IMR-90 (cell line): ENCODE measurements at regions not wholly inside any gene's neighbourhood (a gene's known extent, or its start where the extent isn't known, plus 50 kb on each side); places are given as distances from the start of the nearest gene placed in this dataset.

Experiments used
- ATAC-seq: fragments of 200-7000 bp; cut with Tn5 transposase; 2 replicates; pipeline ENCODE4 v1.9.1; 2020; ENCODE audit warnings: low read depth, mild to moderate bottlenecking, moderate library complexity
- BruUV-seq: library from RNA; stranded (reverse); fragments of 400-500 nt; replicated peaks from 2 replicates; lab custom pipeline; 2021; lab: Mats Ljungman, UMichigan
- CTCF ChIA-PET: fragments of 300-600 bp; formaldehyde crosslinking; extraction: SDS; loops from one replicate; lab custom pipeline; 2021; ENCODE audit warnings: antibody characterized with exemption; lab: Yijun Ruan, JAX
- POLR2A ChIA-PET: fragments of 300-600 bp; sonication (Branson Sonifier 250); formaldehyde crosslinking; loops from one replicate; lab custom pipeline; 2022; ENCODE audit warnings: antibody characterized with exemption; ENCODE audit not compliant: unreplicated experiment; lab: Charles Lee
- DNase-seq: peaks from one replicate; pipeline ENCODE4 v3.0.0; 2013
- H2AFZ ChIP-seq: replicated peaks from 2 replicates; pipeline ENCODE3; 2013; ENCODE audit warnings: low read length, mild to moderate bottlenecking; ENCODE audit not compliant: poor library complexity
- H2AK5ac ChIP-seq: 2 replicates; pipeline ENCODE4 v1.6.1; 2013; ENCODE audit warnings: low read depth, low read length, inconsistent platforms
- H2AK9ac ChIP-seq: replicated peaks from 2 replicates; pipeline ENCODE3; 2013; ENCODE audit warnings: mild to moderate bottlenecking, low read depth, low read length, moderate library complexity; ENCODE audit not compliant: poor library complexity
- H2BK120ac ChIP-seq: 2 replicates; pipeline ENCODE4 v1.6.1; 2013; ENCODE audit warnings: low read depth, low read length, inconsistent platforms
- H2BK15ac ChIP-seq: 3 replicates; pipeline ENCODE4 v1.6.1; 2013; ENCODE audit warnings: low read depth, low read length, inconsistent platforms
- H2BK20ac ChIP-seq: 2 replicates; pipeline ENCODE4 v1.6.1; 2013; ENCODE audit warnings: low read depth, mild to moderate bottlenecking, inconsistent platforms, low read length, moderate library complexity
- H2BK5ac ChIP-seq: 2 replicates; pipeline ENCODE4 v1.6.1; 2013; ENCODE audit warnings: mild to moderate bottlenecking, low read depth, low read length, inconsistent platforms; ENCODE audit not compliant: poor library complexity, severe bottlenecking
- H3K14ac ChIP-seq: replicated peaks from 2 replicates; pipeline ENCODE4 v1.6.1; 2013; ENCODE audit warnings: low read depth, low read length, inconsistent platforms
- H3K18ac ChIP-seq: 2 replicates; pipeline ENCODE4 v1.6.1; 2013; ENCODE audit warnings: low read depth, low read length, control low read depth
- H3K23ac ChIP-seq: 2 replicates; pipeline ENCODE4 v1.6.1; 2013; ENCODE audit warnings: low read depth, low read length, inconsistent platforms
- H3K27ac ChIP-seq: 2 replicates; pipeline ENCODE4 v1.5.1; 2013; ENCODE audit warnings: mild to moderate bottlenecking, control low read depth, low read length; ENCODE audit not compliant: insufficient read depth
- H3K27me3 ChIP-seq: 2 replicates; pipeline ENCODE4 v1.6.1; 2013; ENCODE audit warnings: low read length; ENCODE audit not compliant: control insufficient read depth, insufficient read depth
- H3K36me3 ChIP-seq: 2 replicates; pipeline ENCODE4 v1.6.1; 2013; ENCODE audit warnings: low read length, mixed read lengths; ENCODE audit not compliant: control insufficient read depth, insufficient read depth
- H3K4ac ChIP-seq: 2 replicates; pipeline ENCODE4 v1.6.1; 2013; ENCODE audit warnings: low read depth, low read length, inconsistent platforms
- H3K4me1 ChIP-seq: 2 replicates; pipeline ENCODE4 v1.6.1; 2013; ENCODE audit warnings: low read length, mixed read lengths; ENCODE audit not compliant: control insufficient read depth, insufficient read depth
- H3K4me2 ChIP-seq: 2 replicates; pipeline ENCODE4 v1.6.1; 2013; ENCODE audit warnings: low read depth, mild to moderate bottlenecking, control low read depth, low read length, moderate library complexity
- H3K4me3 ChIP-seq: 2 replicates; pipeline ENCODE4 v1.5.1; 2013; ENCODE audit warnings: low read depth, mild to moderate bottlenecking, control low read depth, low read length, moderate library complexity; ENCODE audit not compliant: insufficient read depth
- H3K56ac ChIP-seq: 2 replicates; pipeline ENCODE4 v1.6.1; 2013; ENCODE audit warnings: low read length, inconsistent platforms; ENCODE audit not compliant: insufficient read depth; ENCODE audit errors: extremely low read depth
- H3K79me1 ChIP-seq, 2 experiments: 2 replicates each; pipeline ENCODE4 v1.6.1; 2013; ENCODE audit warnings: low read length in 2 of 2, inconsistent platforms in 1 of 2, low read depth in 1 of 2
- H3K9ac ChIP-seq: 2 replicates; pipeline ENCODE4 v1.6.1; 2013; ENCODE audit warnings: low read depth, low read length, control low read depth
- H3K9me1 ChIP-seq: 2 replicates; pipeline ENCODE4 v1.6.1; 2013; ENCODE audit warnings: low read length, inconsistent platforms; ENCODE audit not compliant: insufficient read depth
- H3K9me3 ChIP-seq: 2 replicates; pipeline ENCODE4 v1.6.1; 2013; ENCODE audit warnings: low read length; ENCODE audit not compliant: control insufficient read depth, insufficient read depth
- H4K20me1 ChIP-seq: 2 replicates; pipeline ENCODE4 v1.6.1; 2013; ENCODE audit warnings: low read length, inconsistent platforms; ENCODE audit not compliant: insufficient read depth
- H4K5ac ChIP-seq: 2 replicates; pipeline ENCODE4 v1.6.1; 2013; ENCODE audit warnings: mild to moderate bottlenecking, low read depth, low read length, control low read depth
- H4K8ac ChIP-seq, 2 experiments: 2 replicates each; pipeline ENCODE4 v1.6.1; 2013; ENCODE audit warnings: low read depth in 2 of 2, low read length in 2 of 2, control low read depth in 1 of 2, inconsistent platforms in 1 of 2
- H4K91ac ChIP-seq: 2 replicates; pipeline ENCODE4 v1.6.1; 2013; ENCODE audit warnings: low read depth, low read length, inconsistent platforms; ENCODE audit not compliant: insufficient read depth
- BHLHE40 ChIP-seq: fragments of 150-350 bp; IDR thresholded peaks from 2 replicates; pipeline ENCODE4 v1.6.1; 2016; ENCODE audit warnings: mild to moderate bottlenecking, low read depth, low read length
- CHD1 ChIP-seq: IDR thresholded peaks from 2 replicates; pipeline ENCODE4 v1.6.1; 2012; ENCODE audit warnings: low read depth, low read length, improper control_type of control experiment
- ELK1 ChIP-seq: fragments of 150-350 bp; IDR thresholded peaks from 2 replicates; pipeline ENCODE4 v1.6.1; 2016; ENCODE audit warnings: low read depth, mild to moderate bottlenecking, low read length, moderate library complexity, borderline replicate concordance
- FOS ChIP-seq: fragments of 150-350 bp; IDR thresholded peaks from 2 replicates; pipeline ENCODE4 v1.6.1; 2016; ENCODE audit warnings: low read depth, low read length
- MAZ ChIP-seq: IDR thresholded peaks from 2 replicates; pipeline ENCODE4 v1.6.1; 2012; ENCODE audit warnings: low read depth, mild to moderate bottlenecking, low read length, improper control_type of control experiment, moderate library complexity, borderline replicate concordance
- NFE2L2 ChIP-seq: fragments of 150-350 bp; IDR thresholded peaks from 2 replicates; pipeline ENCODE4 v1.6.1; 2016; ENCODE audit warnings: low read depth, mild to moderate bottlenecking, low read length
- RAD21 ChIP-seq: IDR thresholded peaks from 2 replicates; pipeline ENCODE4 v1.6.1; 2012; ENCODE audit warnings: low read length, improper control_type of control experiment
- SMC3 ChIP-seq: fragments of 150-350 bp; IDR thresholded peaks from 2 replicates; pipeline ENCODE4 v1.6.1; 2016; ENCODE audit warnings: low read depth, mild to moderate bottlenecking, antibody characterized with exemption, low read length, moderate library complexity
- WGBS, 2 experiments: methylation state at CpG; one replicate each; pipeline versions ENCODE4 v1.1.5 to v1.1.7; 2013; ENCODE audit warnings: missing lambda C conversion rate in 2 of 2; ENCODE audit not compliant: insufficient read length in 1 of 2; ENCODE audit errors: extremely low coverage in 2 of 2; 5-methylcytosine and 5-hydroxymethylcytosine counted together
- dilution Hi-C: fragments of 300-500 bp; cut with HindIII; formaldehyde crosslinking; loops from one replicate; pipeline ENCODE4 v1.14.3; 2018; ENCODE audit warnings: low sequenced_read_pairs; ENCODE audit not compliant: unreplicated experiment
- in situ Hi-C: fragments of 300-500 bp; cut with MboI; formaldehyde crosslinking; loops from 3 replicates; pipeline ENCODE4 v1.14.3; 2019; ENCODE audit warnings: low sequenced_read_pairs, inconsistent platforms, mixed read lengths
- intact Hi-C: fragments of 100-400 bp; cut with micrococcal nuclease; formaldehyde crosslinking; loops from 2 replicates; pipeline ENCODE4 v1.10.0; 2022
- TF ChIP-seq, protein P1 (sequence below): conservative IDR thresholded peaks from 2 replicates; pipeline ENCODE4 v1.5.1; 2012; ENCODE audit warnings: mild to moderate bottlenecking, low read depth, low read length, improper control_type of control experiment
- TF ChIP-seq, protein P2 (sequence below): fragments of 150-350 bp; IDR thresholded peaks from 2 replicates; pipeline ENCODE4 v1.6.1; 2017; ENCODE audit warnings: mild to moderate bottlenecking, antibody characterized with exemption, low read length, low read depth

GRCh38 chr13:32881777-32882145 lies 134.5 kb upstream of the KL start:
- dilution Hi-C loops, result no loop called here
- BruUV-seq, result no TSS peak
- Histone ChIP-seq H2BK20ac (no peak overlapping the region), H3K4me3 (no peak overlapping the region), H2AK5ac (no peak overlapping the region), H3K14ac (no peak overlapping the region), H3K56ac (no peak overlapping the region), H3K23ac (no peak overlapping the region), H4K5ac (no peak overlapping the region), H3K27me3 (no peaks in the 10 kb centered on the region), H2AFZ (no peak overlapping the region), H4K91ac (no peak overlapping the region), H2AK9ac (no peak overlapping the region), H3K9ac (no peak overlapping the region), H3K79me1 (no peaks in the 10 kb centered on the region), H3K9me3 (no peaks in the 10 kb centered on the region; the same call in 1 of the 2 replicates), H3K4me1 (peaks cover 9% of the 10 kb centered on the region), H2BK5ac (no peak overlapping the region), H3K18ac (no peak overlapping the region), H3K27ac (no peak overlapping the region), H4K20me1 (no peaks in the 10 kb centered on the region), H2BK15ac (no peak overlapping the region), H4K8ac (no peak overlapping the region), H3K9me1 (peaks cover 4% of the 10 kb centered on the region; the same call in 1 of the 2 replicates), H3K4me2 (no peak overlapping the region), H2BK120ac (no peak overlapping the region), H3K36me3 (no peaks in the 10 kb centered on the region), H3K4ac (no peak overlapping the region)
- ChIA-PET CTCF (no interaction called here), POLR2A (no interaction called here)
- WGBS, 2 experiments, result no CpG with 5 or more reads among the region's 2 CpGs
- DNase-seq (no peak), ATAC-seq (no peak)
- no peak for TF ChIP-seq MAZ
- TF ChIP-seq, protein P1, sequence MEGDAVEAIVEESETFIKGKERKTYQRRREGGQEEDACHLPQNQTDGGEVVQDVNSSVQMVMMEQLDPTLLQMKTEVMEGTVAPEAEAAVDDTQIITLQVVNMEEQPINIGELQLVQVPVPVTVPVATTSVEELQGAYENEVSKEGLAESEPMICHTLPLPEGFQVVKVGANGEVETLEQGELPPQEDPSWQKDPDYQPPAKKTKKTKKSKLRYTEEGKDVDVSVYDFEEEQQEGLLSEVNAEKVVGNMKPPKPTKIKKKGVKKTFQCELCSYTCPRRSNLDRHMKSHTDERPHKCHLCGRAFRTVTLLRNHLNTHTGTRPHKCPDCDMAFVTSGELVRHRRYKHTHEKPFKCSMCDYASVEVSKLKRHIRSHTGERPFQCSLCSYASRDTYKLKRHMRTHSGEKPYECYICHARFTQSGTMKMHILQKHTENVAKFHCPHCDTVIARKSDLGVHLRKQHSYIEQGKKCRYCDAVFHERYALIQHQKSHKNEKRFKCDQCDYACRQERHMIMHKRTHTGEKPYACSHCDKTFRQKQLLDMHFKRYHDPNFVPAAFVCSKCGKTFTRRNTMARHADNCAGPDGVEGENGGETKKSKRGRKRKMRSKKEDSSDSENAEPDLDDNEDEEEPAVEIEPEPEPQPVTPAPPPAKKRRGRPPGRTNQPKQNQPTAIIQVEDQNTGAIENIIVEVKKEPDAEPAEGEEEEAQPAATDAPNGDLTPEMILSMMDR, result no peak
- TF ChIP-seq BHLHE40, result no peak
- TF ChIP-seq SMC3, result no peak
- no peak for TF ChIP-seq CHD1
- TF ChIP-seq RAD21, result no peak
- TF ChIP-seq, protein P2, sequence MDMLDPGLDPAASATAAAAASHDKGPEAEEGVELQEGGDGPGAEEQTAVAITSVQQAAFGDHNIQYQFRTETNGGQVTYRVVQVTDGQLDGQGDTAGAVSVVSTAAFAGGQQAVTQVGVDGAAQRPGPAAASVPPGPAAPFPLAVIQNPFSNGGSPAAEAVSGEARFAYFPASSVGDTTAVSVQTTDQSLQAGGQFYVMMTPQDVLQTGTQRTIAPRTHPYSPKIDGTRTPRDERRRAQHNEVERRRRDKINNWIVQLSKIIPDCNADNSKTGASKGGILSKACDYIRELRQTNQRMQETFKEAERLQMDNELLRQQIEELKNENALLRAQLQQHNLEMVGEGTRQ, result no peak
- no peak for TF ChIP-seq NFE2L2
- no peak for TF ChIP-seq ELK1
- no peak for TF ChIP-seq FOS
- in situ Hi-C loops, result no loop called here
- intact Hi-C loops, result no loop called here
